Omental fat pad (tissue), 3 donors: ENCODE measurements at regions not wholly inside any gene's neighbourhood (a gene's known extent, or its start where the extent isn't known, plus 50 kb on each side); places are given as distances from the start of the nearest gene placed in this dataset.

Experiments
- ATAC-seq: fragments of 150-250 bp; one replicate; pipeline ENCODE4 v1.9.1; 2016; ENCODE audit warnings: mild to moderate bottlenecking, moderate library complexity; ENCODE audit not compliant: low FRiP score
- DNase-seq: peaks from one replicate; pipeline ENCODE4 v3.0.0-alpha.2; 2019; ENCODE audit warnings: low spot score
- TF ChIP-seq, protein P1 (sequence below), 3 donors: fragments of 450-650 bp; IDR thresholded peaks; one replicate each; pipeline ENCODE4 v1.5.1; 2016 to 2017; ENCODE audit warnings: antibody characterized with exemption in 3 of 3, mild to moderate bottlenecking in 3 of 3, moderate library complexity in 2 of 3

DNA sequence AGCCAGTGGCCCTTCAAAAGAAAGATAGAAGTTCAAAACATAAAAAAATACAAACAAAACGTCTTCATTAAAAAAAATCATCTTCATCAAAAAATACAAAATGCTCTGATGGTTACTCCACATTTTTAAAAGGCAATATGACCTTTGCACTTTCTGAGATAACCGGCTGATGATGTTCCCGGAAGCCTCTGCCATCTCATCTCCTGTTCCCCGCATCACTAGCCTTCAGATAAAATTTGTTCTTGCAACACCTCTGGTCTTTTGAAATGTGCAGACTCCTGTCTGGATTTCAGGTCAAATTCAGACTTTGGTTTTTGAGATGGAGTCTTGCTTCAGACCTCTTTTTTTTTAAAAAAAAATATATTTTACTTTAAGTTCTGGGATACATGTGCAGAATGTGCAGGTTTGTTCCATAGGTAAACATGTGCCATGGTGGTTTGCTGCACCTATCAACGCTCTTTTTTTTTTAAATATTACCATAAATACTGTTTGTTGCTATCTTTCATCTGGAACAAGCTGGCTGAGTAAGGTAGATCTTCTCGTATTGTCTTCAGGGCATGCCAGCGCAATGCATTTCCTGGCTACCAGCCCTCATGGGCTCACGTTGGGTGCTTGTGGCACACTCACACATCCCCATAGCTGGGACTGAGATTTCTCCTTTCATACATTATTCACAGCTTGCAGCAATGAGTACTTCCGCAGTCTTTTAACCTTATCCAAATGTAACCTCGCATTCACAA is 418.9 kb upstream of the ARGLU1 start:
- TF ChIP-seq, protein P1, sequence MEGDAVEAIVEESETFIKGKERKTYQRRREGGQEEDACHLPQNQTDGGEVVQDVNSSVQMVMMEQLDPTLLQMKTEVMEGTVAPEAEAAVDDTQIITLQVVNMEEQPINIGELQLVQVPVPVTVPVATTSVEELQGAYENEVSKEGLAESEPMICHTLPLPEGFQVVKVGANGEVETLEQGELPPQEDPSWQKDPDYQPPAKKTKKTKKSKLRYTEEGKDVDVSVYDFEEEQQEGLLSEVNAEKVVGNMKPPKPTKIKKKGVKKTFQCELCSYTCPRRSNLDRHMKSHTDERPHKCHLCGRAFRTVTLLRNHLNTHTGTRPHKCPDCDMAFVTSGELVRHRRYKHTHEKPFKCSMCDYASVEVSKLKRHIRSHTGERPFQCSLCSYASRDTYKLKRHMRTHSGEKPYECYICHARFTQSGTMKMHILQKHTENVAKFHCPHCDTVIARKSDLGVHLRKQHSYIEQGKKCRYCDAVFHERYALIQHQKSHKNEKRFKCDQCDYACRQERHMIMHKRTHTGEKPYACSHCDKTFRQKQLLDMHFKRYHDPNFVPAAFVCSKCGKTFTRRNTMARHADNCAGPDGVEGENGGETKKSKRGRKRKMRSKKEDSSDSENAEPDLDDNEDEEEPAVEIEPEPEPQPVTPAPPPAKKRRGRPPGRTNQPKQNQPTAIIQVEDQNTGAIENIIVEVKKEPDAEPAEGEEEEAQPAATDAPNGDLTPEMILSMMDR (IDR thresholded peaks at IDR 0.05): no peak
- ATAC-seq: peak; percentile 39
- no peak for DNase-seq

DNA sequence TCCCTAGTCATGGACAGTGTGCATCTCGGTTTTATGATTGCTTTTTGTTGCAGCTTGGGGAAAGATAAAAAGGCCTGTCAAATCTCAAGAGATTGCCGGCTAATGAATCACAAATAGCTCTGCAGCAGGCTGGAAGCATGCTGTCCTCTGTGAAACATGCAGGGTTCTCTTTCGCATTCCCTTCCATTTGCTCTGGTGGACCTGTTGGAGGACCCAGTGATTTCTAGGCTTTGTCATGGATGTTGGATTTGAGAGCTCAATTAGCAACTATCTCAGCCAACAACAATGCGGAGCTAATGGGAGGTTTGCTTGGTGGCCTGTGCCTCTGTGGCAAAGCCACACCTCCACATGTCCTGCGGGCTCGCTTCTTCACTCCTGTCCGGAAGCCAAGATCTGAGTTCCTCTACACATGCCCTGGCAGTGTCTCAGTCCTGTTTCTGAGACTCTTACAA is 418.1 kb upstream of the ARGLU1 start:
- ATAC-seq (peak; percentile 72), DNase-seq (no peak)
- TF ChIP-seq, protein P1 (IDR thresholded peaks at IDR 0.05): no peak

DNA sequence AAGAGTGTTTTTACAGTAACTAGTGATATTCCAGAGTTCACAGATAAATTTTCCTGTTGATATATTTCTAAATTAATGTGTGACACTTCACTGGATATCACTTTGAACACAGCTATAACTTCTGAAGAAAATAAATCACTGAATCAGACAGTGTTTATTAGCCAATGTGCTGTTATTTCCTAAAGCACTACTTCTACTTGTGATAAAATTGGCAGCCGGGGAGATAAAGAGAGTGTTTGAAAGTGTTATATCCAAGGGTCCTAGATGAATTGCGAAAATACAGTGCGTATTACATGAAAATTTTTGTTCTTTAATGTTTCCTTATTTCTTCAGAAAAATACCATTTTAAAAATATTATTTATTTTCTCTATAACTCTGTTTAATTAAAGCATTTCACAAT is 417.5 kb upstream of the ARGLU1 start:
- ATAC-seq (no peak), DNase-seq (no peak)
- TF ChIP-seq, protein P1 (IDR thresholded peaks at IDR 0.05): no peak

DNA sequence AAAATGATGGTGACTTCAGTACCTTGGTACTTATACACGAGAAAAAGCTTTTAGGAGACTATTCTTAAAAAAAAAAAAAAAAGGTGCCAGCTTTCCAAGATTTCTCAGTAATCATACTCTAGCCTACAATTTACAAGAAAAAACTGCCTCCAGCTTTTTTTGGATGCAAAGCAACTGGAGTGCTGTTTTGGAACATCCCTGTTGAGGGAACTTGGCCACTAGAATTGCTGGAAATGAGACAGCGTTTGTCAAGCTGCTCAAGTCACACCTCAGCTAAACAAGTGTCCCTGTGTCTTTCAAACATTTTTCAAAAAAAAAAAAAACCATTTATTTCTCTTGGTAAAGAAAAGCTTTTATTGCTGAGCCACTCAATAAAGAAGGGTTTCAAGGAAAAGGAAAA is 413.1 kb upstream of the ARGLU1 start:
- TF ChIP-seq, protein P1 (IDR thresholded peaks at IDR 0.05): no peak
- no peak for ATAC-seq

DNA sequence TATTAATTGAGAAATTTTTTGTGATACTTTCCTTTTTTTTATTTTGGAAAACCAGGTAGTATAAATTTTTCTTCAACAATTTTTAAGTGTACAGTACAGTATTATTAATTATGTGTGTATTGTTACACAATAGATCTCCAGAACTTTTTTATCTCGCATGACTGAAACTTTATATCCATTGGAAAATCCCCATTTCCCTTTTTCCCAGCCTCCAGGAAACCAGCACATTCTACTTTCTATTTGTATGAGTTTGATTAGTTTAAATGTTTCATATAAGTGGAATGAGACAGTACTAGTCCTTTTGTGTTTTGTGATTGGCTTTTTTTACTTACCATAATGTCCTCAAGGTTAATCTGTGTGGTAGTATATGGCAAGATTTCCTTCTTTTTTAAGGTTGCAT is 399.5 kb upstream of the ARGLU1 start:
- ATAC-seq (no peak), DNase-seq (no peak)
- TF ChIP-seq, protein P1 (IDR thresholded peaks at IDR 0.05): no peak

More for the DNA sequence above, 413.1 kb upstream of the ARGLU1 start:
- DNase-seq: no peak

DNA sequence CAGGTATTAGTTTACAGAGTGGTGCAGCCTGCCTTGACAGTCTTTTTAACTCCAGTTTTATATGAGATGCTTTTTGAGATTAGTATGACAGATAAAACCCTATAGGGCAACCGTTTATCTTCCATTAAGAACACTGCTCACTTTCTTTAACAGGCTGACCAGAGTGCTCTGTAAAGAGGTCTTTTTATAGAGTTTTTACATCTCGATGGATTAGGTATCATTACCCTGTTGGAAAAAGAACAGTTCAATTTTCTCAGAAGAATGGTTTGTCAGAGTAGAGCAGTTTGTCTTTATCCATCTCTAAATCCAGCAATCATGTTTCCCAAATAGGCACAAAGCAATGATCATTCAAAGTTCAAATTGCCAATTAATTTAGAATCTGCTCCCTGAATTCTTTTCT is 395.2 kb upstream of the ARGLU1 start:
- TF ChIP-seq, protein P1 (IDR thresholded peaks at IDR 0.05): no peak
- ATAC-seq (no peak), DNase-seq (no peak)

DNA sequence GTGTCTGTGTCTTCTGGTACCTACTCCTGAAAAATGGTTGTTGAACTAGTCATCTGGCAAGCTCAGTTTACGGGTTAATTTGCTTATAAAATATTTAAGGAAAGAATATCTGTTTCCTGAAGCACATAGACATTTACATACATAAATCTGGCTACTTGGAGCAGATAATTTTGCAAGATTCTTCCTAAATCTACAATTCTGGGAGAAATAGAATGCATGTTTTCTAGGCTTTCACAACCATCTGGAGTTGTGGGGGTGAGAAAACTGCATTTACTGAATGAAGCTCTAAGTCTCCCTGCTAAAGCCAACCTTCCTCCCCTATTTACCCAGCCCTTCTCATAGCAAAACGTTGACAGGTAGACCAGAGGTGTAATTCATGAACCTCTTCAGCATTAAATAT is 393.7 kb upstream of the ARGLU1 start:
- no peak for DNase-seq
- TF ChIP-seq, protein P1 (IDR thresholded peaks at IDR 0.05): no peak
- ATAC-seq: no peak
